Fibroblast of mammary gland (primary cell): ENCODE measurements at regions not wholly inside any gene's neighbourhood (a gene's known extent, or its start where the extent isn't known, plus 50 kb on each side); places are given as distances from the start of the nearest gene placed in this dataset.

Source experiments
- DNase-seq: peaks from one replicate; pipeline ENCODE4 v3.0.0-alpha.2; 2010; ENCODE audit warnings: low read depth
- H3K4me3 ChIP-seq: 2 replicates; pipeline ENCODE4 v1.5.1; 2011; ENCODE audit warnings: low read depth, mild to moderate bottlenecking, low read length, moderate library complexity; ENCODE audit not compliant: control insufficient read depth
- TF ChIP-seq, protein P1 (sequence below): conservative IDR thresholded peaks from 2 replicates; pipeline ENCODE4 v1.5.1; 2011; ENCODE audit warnings: low read depth, low read length, inconsistent platforms; ENCODE audit not compliant: control insufficient read depth, insufficient read depth

GRCh38 chr13:85186356-85187045, 612.7 kb downstream of the SLITRK6 start:
- no peak overlapping the region for H3K4me3 ChIP-seq
- TF ChIP-seq, protein P1, sequence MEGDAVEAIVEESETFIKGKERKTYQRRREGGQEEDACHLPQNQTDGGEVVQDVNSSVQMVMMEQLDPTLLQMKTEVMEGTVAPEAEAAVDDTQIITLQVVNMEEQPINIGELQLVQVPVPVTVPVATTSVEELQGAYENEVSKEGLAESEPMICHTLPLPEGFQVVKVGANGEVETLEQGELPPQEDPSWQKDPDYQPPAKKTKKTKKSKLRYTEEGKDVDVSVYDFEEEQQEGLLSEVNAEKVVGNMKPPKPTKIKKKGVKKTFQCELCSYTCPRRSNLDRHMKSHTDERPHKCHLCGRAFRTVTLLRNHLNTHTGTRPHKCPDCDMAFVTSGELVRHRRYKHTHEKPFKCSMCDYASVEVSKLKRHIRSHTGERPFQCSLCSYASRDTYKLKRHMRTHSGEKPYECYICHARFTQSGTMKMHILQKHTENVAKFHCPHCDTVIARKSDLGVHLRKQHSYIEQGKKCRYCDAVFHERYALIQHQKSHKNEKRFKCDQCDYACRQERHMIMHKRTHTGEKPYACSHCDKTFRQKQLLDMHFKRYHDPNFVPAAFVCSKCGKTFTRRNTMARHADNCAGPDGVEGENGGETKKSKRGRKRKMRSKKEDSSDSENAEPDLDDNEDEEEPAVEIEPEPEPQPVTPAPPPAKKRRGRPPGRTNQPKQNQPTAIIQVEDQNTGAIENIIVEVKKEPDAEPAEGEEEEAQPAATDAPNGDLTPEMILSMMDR: no peak

DNA sequence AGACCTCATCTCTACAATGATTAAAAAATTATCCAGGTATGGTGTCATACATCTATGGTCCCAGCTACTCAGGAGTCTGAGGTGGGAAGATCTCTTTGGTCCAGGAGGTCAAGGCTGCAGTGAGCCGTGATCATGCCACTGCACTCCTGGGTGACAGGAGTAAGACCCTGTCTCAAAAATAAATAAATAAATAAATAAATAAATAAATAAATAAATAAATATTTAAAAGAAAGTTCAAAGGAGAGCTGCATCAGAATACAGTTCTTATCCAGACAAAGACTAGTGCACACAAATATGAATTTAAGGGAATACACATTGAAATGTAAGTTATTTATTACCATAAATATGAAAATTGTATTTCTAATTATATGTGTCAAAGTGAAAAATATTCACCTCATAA, 624.9 kb downstream of the SLITRK6 start:
- TF ChIP-seq, protein P1: no peak
- DNase-seq: no peak
- no peak overlapping the region for H3K4me3 ChIP-seq

More at GRCh38 chr13:85186356-85187045, 612.7 kb downstream of the SLITRK6 start:
- no peak for DNase-seq

GRCh38 chr13:85170372-85170771, 628.8 kb downstream of the SLITRK6 start:
- TF ChIP-seq, protein P1: no peak
- DNase-seq: no peak
- no peak overlapping the region for H3K4me3 ChIP-seq

DNA sequence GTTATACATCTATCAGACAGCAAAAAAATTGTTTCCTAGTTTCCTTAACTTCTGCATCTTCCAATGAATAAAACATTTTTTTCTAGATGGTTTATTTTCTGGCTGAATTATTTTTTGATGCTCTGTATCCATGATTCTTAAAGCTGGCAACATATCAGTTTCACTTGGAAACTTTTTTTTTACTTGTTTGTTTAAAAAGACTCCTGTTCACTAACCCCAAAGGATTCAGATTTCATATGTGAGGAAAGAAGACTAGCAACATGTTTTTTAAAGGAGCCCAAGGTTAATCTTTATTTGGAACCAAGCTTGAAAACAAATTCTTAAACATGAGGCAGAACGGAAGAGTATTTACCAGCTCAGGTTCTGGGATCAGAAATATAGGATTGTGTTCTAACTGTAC, 632.3 kb downstream of the SLITRK6 start:
- TF ChIP-seq, protein P1: no peak
- H3K4me3 ChIP-seq: no peak overlapping the region
- DNase-seq: no peak

DNA sequence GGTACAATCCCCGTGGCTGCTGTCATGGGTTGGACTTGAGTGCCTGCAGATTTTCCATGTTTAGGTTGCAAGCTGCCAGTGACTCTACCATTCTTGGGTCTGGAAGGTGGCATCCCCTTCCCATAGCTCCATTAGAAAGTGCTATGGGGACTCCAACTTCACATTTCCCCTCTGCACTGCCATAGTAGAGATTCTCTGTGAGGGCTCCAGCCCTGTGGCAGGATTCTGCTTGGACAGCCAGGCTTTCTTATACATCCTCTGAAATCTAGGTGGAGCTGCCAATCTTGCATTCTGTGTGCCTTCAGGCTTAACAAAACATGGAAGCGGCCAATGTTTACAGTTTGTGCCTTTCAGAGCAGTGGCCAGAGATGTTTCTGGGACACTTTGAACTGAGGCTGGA, 636.2 kb downstream of the SLITRK6 start:
- TF ChIP-seq, protein P1: no peak
- DNase-seq: no peak
- H3K4me3 ChIP-seq: no peak overlapping the region

GRCh38 chr13:85148009-85148408, 651.2 kb downstream of the SLITRK6 start:
- H3K4me3 ChIP-seq: no peak overlapping the region
- TF ChIP-seq, protein P1: no peak
- DNase-seq: no peak
